ENCODE measurements at regions not wholly inside any gene's neighbourhood (a gene's known extent, or its start where the extent isn't known, plus 50 kb on each side); places are given as distances from the start of the nearest gene placed in this dataset.
"Not testable (repeated sequence)": the region's sequence is repeated elsewhere in the genome, so short reads cannot be mapped to it uniquely, and the experiment has no call there.

GRCh38 chr3:11914651-11915050 is 68.0 kb upstream of the TAMM41 start:
- in situ Hi-C loops (cut with HindIII; ENCODE audit: low pct_unique_long_range_greater_than_20kb, low sequenced_read_pairs): no loop called here
- DNase-seq (ENCODE audit: low read depth, low spot score): no peak

GRCh38 chr3:11915621-11916424 is 69.1 kb upstream of the TAMM41 start:
- DNase-seq (ENCODE audit: low read depth, low spot score): no peak
- in situ Hi-C loops (cut with HindIII; ENCODE audit: low pct_unique_long_range_greater_than_20kb, low sequenced_read_pairs): no loop called here

- in situ Hi-C loops (cut with HindIII; ENCODE audit: low pct_unique_long_range_greater_than_20kb, low sequenced_read_pairs); DNase-seq (ENCODE audit: low read depth, low spot score): not testable (repeated sequence)
Observed at GRCh38 chr3:11916425-11916762, 69.7 kb upstream of the TAMM41 start.

- no peak for DNase-seq (ENCODE audit: low read depth, low spot score)
- in situ Hi-C loops (cut with HindIII; ENCODE audit: low pct_unique_long_range_greater_than_20kb, low sequenced_read_pairs): no loop called here
Observed at GRCh38 chr3:11917051-11917450, 70.4 kb upstream of the TAMM41 start.

GRCh38 chr3:11919390-11919789 is 72.7 kb upstream of the TAMM41 start:
- in situ Hi-C loops (cut with HindIII; ENCODE audit: low pct_unique_long_range_greater_than_20kb, low sequenced_read_pairs): no loop called here
- DNase-seq (ENCODE audit: low read depth, low spot score): no peak

GRCh38 chr3:11924518-11924917 is 77.8 kb upstream of the TAMM41 start:
- in situ Hi-C loops (cut with HindIII; ENCODE audit: low pct_unique_long_range_greater_than_20kb, low sequenced_read_pairs): no loop called here
- DNase-seq (ENCODE audit: low read depth, low spot score): no peak

- DNase-seq (ENCODE audit: low read depth, low spot score): no peak
- in situ Hi-C loops (cut with HindIII; ENCODE audit: low pct_unique_long_range_greater_than_20kb, low sequenced_read_pairs): no loop called here
Observed at GRCh38 chr3:11928381-11928780, 75.8 kb upstream of the SYN2 start.

- in situ Hi-C loops (cut with HindIII; ENCODE audit: low pct_unique_long_range_greater_than_20kb, low sequenced_read_pairs): no loop called here
Observed at GRCh38 chr3:11929531-11929930, 74.7 kb upstream of the SYN2 start.

GRCh38 chr3:11930084-11930483 is 74.1 kb upstream of the SYN2 start:
- no peak for DNase-seq (ENCODE audit: low read depth, low spot score)
- in situ Hi-C loops (cut with HindIII; ENCODE audit: low pct_unique_long_range_greater_than_20kb, low sequenced_read_pairs): no loop called here

More at GRCh38 chr3:11929531-11929930, 74.7 kb upstream of the SYN2 start:
- DNase-seq (ENCODE audit: low read depth, low spot score): no peak

- in situ Hi-C loops (cut with HindIII; ENCODE audit: low pct_unique_long_range_greater_than_20kb, low sequenced_read_pairs): no loop called here
- DNase-seq (ENCODE audit: low read depth, low spot score): no peak
Observed at GRCh38 chr3:11932636-11933035, 71.6 kb upstream of the SYN2 start.

GRCh38 chr3:11933529-11933928 is 70.7 kb upstream of the SYN2 start:
- in situ Hi-C loops (cut with HindIII; ENCODE audit: low pct_unique_long_range_greater_than_20kb, low sequenced_read_pairs): no loop called here
- no peak for DNase-seq (ENCODE audit: low read depth, low spot score)

- DNase-seq (ENCODE audit: low read depth, low spot score): peak; percentile 72
- in situ Hi-C loops (cut with HindIII; ENCODE audit: low pct_unique_long_range_greater_than_20kb, low sequenced_read_pairs): no loop called here
Observed at GRCh38 chr3:11944052-11944673, 60.0 kb upstream of the SYN2 start.

GRCh38 chr3:11948331-11948730 is 55.9 kb upstream of the SYN2 start:
- in situ Hi-C loops (cut with HindIII; ENCODE audit: low pct_unique_long_range_greater_than_20kb, low sequenced_read_pairs): no loop called here
- DNase-seq (ENCODE audit: low read depth, low spot score): no peak

GRCh38 chr3:11948866-11949265 is 55.3 kb upstream of the SYN2 start:
- DNase-seq (ENCODE audit: low read depth, low spot score): no peak
- in situ Hi-C loops (cut with HindIII; ENCODE audit: low pct_unique_long_range_greater_than_20kb, low sequenced_read_pairs): no loop called here

GRCh38 chr3:11949351-11949750 is 54.8 kb upstream of the SYN2 start:
- no peak for DNase-seq (ENCODE audit: low read depth, low spot score)
- in situ Hi-C loops (cut with HindIII; ENCODE audit: low pct_unique_long_range_greater_than_20kb, low sequenced_read_pairs): no loop called here

- DNase-seq (ENCODE audit: low read depth, low spot score): no peak
- in situ Hi-C loops (cut with HindIII; ENCODE audit: low pct_unique_long_range_greater_than_20kb, low sequenced_read_pairs): no loop called here
Observed at GRCh38 chr3:11950576-11950975, 53.6 kb upstream of the SYN2 start.

GRCh38 chr3:11953350-11953749 is 50.8 kb upstream of the SYN2 start:
- in situ Hi-C loops (cut with HindIII; ENCODE audit: low pct_unique_long_range_greater_than_20kb, low sequenced_read_pairs): no loop called here
- no peak for DNase-seq (ENCODE audit: low read depth, low spot score)

GRCh38 chr3:11953778-11954177 is 50.4 kb upstream of the SYN2 start:
- no peak for DNase-seq (ENCODE audit: low read depth, low spot score)
- in situ Hi-C loops (cut with HindIII; ENCODE audit: low pct_unique_long_range_greater_than_20kb, low sequenced_read_pairs): no loop called here

GRCh38 chr3:11954312-11954934 is 49.8 kb upstream of the SYN2 start:
- in situ Hi-C loops (cut with HindIII; ENCODE audit: low pct_unique_long_range_greater_than_20kb, low sequenced_read_pairs): no loop called here
- no peak for DNase-seq (ENCODE audit: low read depth, low spot score)

Data from SK-MEL-5 (cell line).